HEK293 (cell line): ENCODE measurements at regions not wholly inside any gene's neighbourhood (a gene's known extent, or its start where the extent isn't known, plus 50 kb on each side); places are given as distances from the start of the nearest gene placed in this dataset.

Source experiments
- ZNF274 ChIP-seq, 2 experiments: fragments of 200-500 bp in 1 of 2; fragments of 450-650 bp in 1 of 2; sonication (Bioruptor generic) in 1 of 2; formaldehyde crosslinking in 1 of 2; IDR thresholded peaks; 2 replicates each; pipeline versions ENCODE4 v1.5.1 to v1.6.1; 2014 to 2016; ENCODE audit warnings: borderline replicate concordance in 1 of 2, inconsistent platforms in 1 of 2, low read length in 1 of 2, missing biosample characterization in 1 of 2, missing genetic modification characterization in 1 of 2
- TF ChIP-seq, protein P1 (sequence below): fragments of 450-650 bp; formaldehyde crosslinking; conservative IDR thresholded peaks from 2 replicates; pipeline ENCODE4 v1.5.1; 2016; ENCODE audit warnings: low read depth, missing biosample characterization, missing genetic modification characterization

DNA sequence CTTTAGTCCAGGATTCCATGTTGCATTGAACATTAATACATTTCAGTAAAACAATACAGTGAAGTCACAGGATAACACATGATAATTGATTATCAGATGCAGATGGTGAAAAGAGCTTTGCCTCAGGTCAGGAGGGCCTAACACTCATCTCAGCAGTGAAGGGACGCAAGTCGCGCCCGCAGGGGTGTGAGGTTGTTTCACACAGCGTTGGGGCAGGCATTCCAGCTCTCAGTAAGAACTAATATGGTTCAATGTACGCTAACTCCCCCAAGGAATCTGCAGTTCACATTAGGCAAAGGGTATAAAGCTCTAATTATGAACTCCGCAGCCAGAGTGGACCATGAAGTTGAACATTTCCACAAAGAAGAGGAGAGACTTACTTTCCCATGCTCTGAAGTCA, 53.1 kb upstream of the ATL2 start:
- TF ChIP-seq, protein P1, sequence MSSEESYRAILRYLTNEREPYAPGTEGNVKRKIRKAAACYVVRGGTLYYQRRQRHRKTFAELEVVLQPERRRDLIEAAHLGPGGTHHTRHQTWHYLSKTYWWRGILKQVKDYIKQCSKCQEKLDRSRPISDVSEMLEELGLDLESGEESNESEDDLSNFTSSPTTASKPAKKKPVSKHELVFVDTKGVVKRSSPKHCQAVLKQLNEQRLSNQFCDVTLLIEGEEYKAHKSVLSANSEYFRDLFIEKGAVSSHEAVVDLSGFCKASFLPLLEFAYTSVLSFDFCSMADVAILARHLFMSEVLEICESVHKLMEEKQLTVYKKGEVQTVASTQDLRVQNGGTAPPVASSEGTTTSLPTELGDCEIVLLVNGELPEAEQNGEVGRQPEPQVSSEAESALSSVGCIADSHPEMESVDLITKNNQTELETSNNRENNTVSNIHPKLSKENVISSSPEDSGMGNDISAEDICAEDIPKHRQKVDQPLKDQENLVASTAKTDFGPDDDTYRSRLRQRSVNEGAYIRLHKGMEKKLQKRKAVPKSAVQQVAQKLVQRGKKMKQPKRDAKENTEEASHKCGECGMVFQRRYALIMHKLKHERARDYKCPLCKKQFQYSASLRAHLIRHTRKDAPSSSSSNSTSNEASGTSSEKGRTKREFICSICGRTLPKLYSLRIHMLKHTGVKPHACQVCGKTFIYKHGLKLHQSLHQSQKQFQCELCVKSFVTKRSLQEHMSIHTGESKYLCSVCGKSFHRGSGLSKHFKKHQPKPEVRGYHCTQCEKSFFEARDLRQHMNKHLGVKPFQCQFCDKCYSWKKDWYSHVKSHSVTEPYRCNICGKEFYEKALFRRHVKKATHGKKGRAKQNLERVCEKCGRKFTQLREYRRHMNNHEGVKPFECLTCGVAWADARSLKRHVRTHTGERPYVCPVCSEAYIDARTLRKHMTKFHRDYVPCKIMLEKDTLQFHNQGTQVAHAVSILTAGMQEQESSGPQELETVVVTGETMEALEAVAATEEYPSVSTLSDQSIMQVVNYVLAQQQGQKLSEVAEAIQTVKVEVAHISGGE (tag by site-specific recombination) = no peak
- no peak for TF ChIP-seq ZNF274 (IDR thresholded peaks at IDR 0.05; ENCODE audit: low read length)
- TF ChIP-seq ZNF274 (tag by site-specific recombination; IDR thresholded peaks at IDR 0.05; ENCODE audit: borderline replicate concordance) = no peak
